GM19035 (cell line): ENCODE measurements at regions not wholly inside any gene's neighbourhood (a gene's known extent, or its start where the extent isn't known, plus 50 kb on each side); places are given as distances from the start of the nearest gene placed in this dataset.

Source experiments
- ATAC-seq: cut with Tn5 transposase; IDR thresholded peaks from one replicate; pipeline ENCODE4 v1.9.1; 2021; ENCODE audit not compliant: unreplicated experiment

GRCh38 chr13:78997902-78998629, 339.1 kb upstream of the OBI1 start:
- no peak for ATAC-seq

- no peak for ATAC-seq
Observed at GRCh38 chr13:78993792-78994191, 334.8 kb upstream of the OBI1 start.

GRCh38 chr13:78981913-78982312, 323.0 kb upstream of the OBI1 start:
- ATAC-seq: no peak

GRCh38 chr13:78979349-78979748, 320.4 kb upstream of the OBI1 start:
- ATAC-seq: no peak

- ATAC-seq: peak; percentile 97
Observed at GRCh38 chr13:78978381-78978998, 319.5 kb upstream of the OBI1 start.

GRCh38 chr13:78977311-78977710, 318.4 kb upstream of the OBI1 start:
- ATAC-seq: no peak

GRCh38 chr13:78976696-78977095, 317.7 kb upstream of the OBI1 start:
- ATAC-seq: no peak

- no peak for ATAC-seq
Observed at GRCh38 chr13:78972561-78972960, 313.6 kb upstream of the OBI1 start.

- ATAC-seq: no peak
Observed at GRCh38 chr13:78971355-78972025, 312.5 kb upstream of the OBI1 start.

- ATAC-seq: no peak
Observed at GRCh38 chr13:78960881-78961280, 301.9 kb upstream of the OBI1 start.

- ATAC-seq: no peak
Observed at GRCh38 chr13:78958006-78958405, 299.1 kb upstream of the OBI1 start.

GRCh38 chr13:78940455-78941130, 281.6 kb upstream of the OBI1 start:
- no peak for ATAC-seq

- ATAC-seq: no peak
Observed at GRCh38 chr13:78934336-78934735, 275.4 kb upstream of the OBI1 start.

- no peak for ATAC-seq
Observed at GRCh38 chr13:78915015-78915414, 256.1 kb upstream of the OBI1 start.

GRCh38 chr13:78913656-78914055, 254.7 kb upstream of the OBI1 start:
- no peak for ATAC-seq

- ATAC-seq: no peak
Observed at GRCh38 chr13:78910147-78910546, 251.2 kb upstream of the OBI1 start.

GRCh38 chr13:78909276-78909675, 250.3 kb upstream of the OBI1 start:
- ATAC-seq: no peak

- no peak for ATAC-seq
Observed at GRCh38 chr13:78907006-78907405, 248.1 kb upstream of the OBI1 start.

GRCh38 chr13:78897200-78897599, 238.2 kb upstream of the OBI1 start:
- ATAC-seq: no peak

GRCh38 chr13:78884571-78884970, 225.6 kb upstream of the OBI1 start:
- ATAC-seq: no peak

- no peak for ATAC-seq
Observed at GRCh38 chr13:78881751-78882150, 222.8 kb upstream of the OBI1 start.

- no peak for ATAC-seq
Observed at GRCh38 chr13:78881054-78881453, 222.1 kb upstream of the OBI1 start.
